Keratinocyte (primary cell): ENCODE measurements at regions not wholly inside any gene's neighbourhood (a gene's known extent, or its start where the extent isn't known, plus 50 kb on each side); places are given as distances from the start of the nearest gene placed in this dataset.

Source experiments
- DNase-seq: peaks from one replicate; pipeline ENCODE4 v3.0.0-alpha.2; 2011; ENCODE audit warnings: low read depth, missing footprints, low spot score
- FAIRE-seq: peaks from 2 replicates; lab custom pipeline; 2011; peaks lifted over from hg19 to GRCh38; lab: Jason Lieb, UNC
- H2AFZ ChIP-seq: 2 replicates; pipeline ENCODE4 v1.6.0; 2012; ENCODE audit warnings: low read length, control low read depth, inconsistent platforms; ENCODE audit not compliant: control insufficient read depth
- H3K27ac ChIP-seq: 2 replicates; pipeline ENCODE4 v1.5.1; 2011; ENCODE audit warnings: low read length; ENCODE audit not compliant: control insufficient read depth, insufficient read depth
- H3K27me3 ChIP-seq: 3 replicates; pipeline ENCODE4 v1.6.0; 2011; ENCODE audit warnings: low read length; ENCODE audit not compliant: control insufficient read depth, insufficient read depth; ENCODE audit errors: extremely low read depth
- H3K36me3 ChIP-seq, 2 experiments: 2 replicates in 1 of 2; 3 replicates in 1 of 2; pipeline ENCODE4 v1.5.1; 2011; ENCODE audit warnings: low read length in 2 of 2, mild to moderate bottlenecking in 1 of 2; ENCODE audit not compliant: control insufficient read depth in 2 of 2, insufficient read depth in 2 of 2; ENCODE audit errors: extremely low read depth in 1 of 2
- H3K4me1 ChIP-seq: 3 replicates; pipeline ENCODE4 v1.5.1; 2011; ENCODE audit warnings: low read length; ENCODE audit not compliant: control insufficient read depth, insufficient read depth; ENCODE audit errors: extremely low read depth
- H3K4me2 ChIP-seq: 3 replicates; pipeline ENCODE4 v1.6.0; 2011; ENCODE audit warnings: low read depth, low read length; ENCODE audit not compliant: control insufficient read depth, insufficient read depth; ENCODE audit errors: extremely low read depth
- H3K4me3 ChIP-seq, 3 experiments: fragments of 200-600 bp in 1 of 3; sonication (generic) in 1 of 3; 2 replicates in 2 of 3; 3 replicates in 1 of 3; pipeline ENCODE4 v1.5.1; 2011 to 2016; ENCODE audit warnings: low read length in 3 of 3, mild to moderate bottlenecking in 3 of 3, control low read depth in 2 of 3, inconsistent platforms in 1 of 3, low read depth in 1 of 3, mixed read lengths in 1 of 3, mixed run types in 1 of 3, moderate library complexity in 1 of 3; ENCODE audit not compliant: control insufficient read depth in 2 of 3, insufficient read depth in 2 of 3; ENCODE audit errors: extremely low read depth in 1 of 3
- H3K79me2 ChIP-seq: 2 replicates; pipeline ENCODE4 v1.6.0; 2012; ENCODE audit warnings: low read length; ENCODE audit not compliant: control insufficient read depth, insufficient read depth
- H3K9ac ChIP-seq: 3 replicates; pipeline ENCODE4 v1.6.0; 2011; ENCODE audit warnings: low read length; ENCODE audit not compliant: control insufficient read depth, insufficient read depth; ENCODE audit errors: extremely low read depth
- H3K9me1 ChIP-seq: 3 replicates; pipeline ENCODE4 v1.6.0; 2011; ENCODE audit warnings: low read length; ENCODE audit not compliant: control insufficient read depth, insufficient read depth; ENCODE audit errors: extremely low read depth
- H3K9me3 ChIP-seq: 2 replicates; pipeline ENCODE4 v1.5.1; 2012; ENCODE audit warnings: low read depth, low read length; ENCODE audit not compliant: control insufficient read depth
- H4K20me1 ChIP-seq: 3 replicates; pipeline ENCODE4 v1.6.0; 2011; ENCODE audit warnings: low read length; ENCODE audit not compliant: control insufficient read depth, insufficient read depth; ENCODE audit errors: extremely low read depth
- EZH2 ChIP-seq: IDR thresholded peaks from one replicate; pipeline ENCODE4 v1.6.1; 2012; ENCODE audit warnings: inconsistent platforms, mild to moderate bottlenecking, low read length, moderate library complexity
- dilution Hi-C: fragments of 300-500 bp; cut with MboI; formaldehyde crosslinking; loops from one replicate; pipeline ENCODE4 v1.7.0; 2020; ENCODE audit warnings: low sequenced_read_pairs; ENCODE audit not compliant: extremely low pct_ligation_motif_present
- TF ChIP-seq, protein P1 (sequence below), 3 experiments: IDR thresholded peaks in 1 of 3; conservative IDR thresholded peaks in 1 of 3; optimal IDR thresholded peaks in 1 of 3; 2 replicates in 2 of 3; 3 replicates in 1 of 3; pipeline versions ENCODE3 to v1.5.1; 2011; ENCODE audit warnings: low read length in 3 of 3, mild to moderate bottlenecking in 3 of 3, moderate library complexity in 2 of 3, control low read depth in 1 of 3, inconsistent platforms in 1 of 3; ENCODE audit not compliant: insufficient read depth in 2 of 3; ENCODE audit errors: extremely low read depth in 1 of 3

DNA sequence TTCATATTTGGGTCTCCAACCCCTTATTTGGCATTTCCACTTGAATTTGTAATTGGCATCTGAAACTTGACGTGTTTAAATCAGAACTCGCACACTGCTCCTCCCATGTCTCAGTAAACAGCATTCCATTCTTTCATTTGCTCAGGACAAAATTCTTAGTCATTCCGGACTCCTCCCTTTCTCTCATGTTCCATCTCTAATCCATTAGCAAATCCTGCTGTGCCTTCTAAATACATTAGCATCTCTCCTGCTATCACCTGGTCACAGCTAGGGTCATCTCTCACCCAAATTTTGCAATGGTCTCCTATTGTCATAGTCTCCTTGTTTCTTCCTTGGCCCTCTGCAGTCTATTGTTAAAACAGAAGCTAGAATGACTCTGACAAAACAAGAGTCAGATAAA lies 119.9 kb upstream of the CADPS start:
- Histone ChIP-seq H3K4me2 (no peak overlapping the region), H3K79me2 (no peaks in the 10 kb centered on the region), H3K9me1 (no peaks in the 10 kb centered on the region), H3K27me3 (no peaks in the 10 kb centered on the region), H3K36me3 (no peaks in the 10 kb centered on the region), H3K9ac (no peak overlapping the region), H3K4me3 (no peak overlapping the region), H3K4me1 (no peaks in the 10 kb centered on the region), H3K27ac (no peak overlapping the region), H4K20me1 (no peaks in the 10 kb centered on the region), H3K9me3 (no peaks in the 10 kb centered on the region), H2AFZ (no peak overlapping the region)
- TF ChIP-seq, protein P1, sequence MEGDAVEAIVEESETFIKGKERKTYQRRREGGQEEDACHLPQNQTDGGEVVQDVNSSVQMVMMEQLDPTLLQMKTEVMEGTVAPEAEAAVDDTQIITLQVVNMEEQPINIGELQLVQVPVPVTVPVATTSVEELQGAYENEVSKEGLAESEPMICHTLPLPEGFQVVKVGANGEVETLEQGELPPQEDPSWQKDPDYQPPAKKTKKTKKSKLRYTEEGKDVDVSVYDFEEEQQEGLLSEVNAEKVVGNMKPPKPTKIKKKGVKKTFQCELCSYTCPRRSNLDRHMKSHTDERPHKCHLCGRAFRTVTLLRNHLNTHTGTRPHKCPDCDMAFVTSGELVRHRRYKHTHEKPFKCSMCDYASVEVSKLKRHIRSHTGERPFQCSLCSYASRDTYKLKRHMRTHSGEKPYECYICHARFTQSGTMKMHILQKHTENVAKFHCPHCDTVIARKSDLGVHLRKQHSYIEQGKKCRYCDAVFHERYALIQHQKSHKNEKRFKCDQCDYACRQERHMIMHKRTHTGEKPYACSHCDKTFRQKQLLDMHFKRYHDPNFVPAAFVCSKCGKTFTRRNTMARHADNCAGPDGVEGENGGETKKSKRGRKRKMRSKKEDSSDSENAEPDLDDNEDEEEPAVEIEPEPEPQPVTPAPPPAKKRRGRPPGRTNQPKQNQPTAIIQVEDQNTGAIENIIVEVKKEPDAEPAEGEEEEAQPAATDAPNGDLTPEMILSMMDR (optimal IDR thresholded peaks at IDR 0.05 in 1 of 3, IDR thresholded peaks at IDR 0.05 in 1 of 3, conservative IDR thresholded peaks at IDR 0.05 in 1 of 3; ENCODE audit: extremely low read depth in 1 of 3, insufficient read depth in 2 of 3, low read length in 3 of 3) = no peak
- TF ChIP-seq EZH2 = no peak
- FAIRE-seq (no peak), DNase-seq (no peak)
- dilution Hi-C loops = no loop called here

DNA sequence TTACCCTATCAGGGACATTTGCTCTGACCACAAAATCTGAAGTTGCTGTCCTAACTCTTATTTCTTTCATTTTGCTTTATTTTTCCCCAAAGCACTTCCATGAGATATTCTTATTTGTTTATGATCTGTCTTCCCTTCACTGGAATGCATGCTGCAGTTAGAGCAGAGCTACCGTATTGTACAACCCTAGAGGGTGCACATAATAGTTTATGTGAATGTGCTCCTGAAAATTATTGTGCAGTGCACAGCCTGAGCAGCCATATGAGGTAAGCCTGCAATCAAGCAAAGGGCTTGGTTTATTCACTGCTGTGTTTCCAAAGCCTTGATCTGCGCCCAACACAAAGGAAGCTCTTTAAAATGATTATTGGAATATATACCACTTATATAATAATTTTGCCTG lies 120.3 kb upstream of the CADPS start:
- DNase-seq (no peak), FAIRE-seq (no peak)
- dilution Hi-C loops = no loop called here
- Histone ChIP-seq H3K9me3 (no peaks in the 10 kb centered on the region), H3K36me3 (no peaks in the 10 kb centered on the region), H3K4me3 (no peak overlapping the region), H3K79me2 (no peaks in the 10 kb centered on the region), H3K4me1 (no peaks in the 10 kb centered on the region), H3K9ac (no peak overlapping the region), H2AFZ (no peak overlapping the region), H3K9me1 (no peaks in the 10 kb centered on the region), H3K27me3 (no peaks in the 10 kb centered on the region), H4K20me1 (no peaks in the 10 kb centered on the region), H3K27ac (no peak overlapping the region), H3K4me2 (no peak overlapping the region)
- TF ChIP-seq, protein P1 (optimal IDR thresholded peaks at IDR 0.05 in 1 of 3, IDR thresholded peaks at IDR 0.05 in 1 of 3, conservative IDR thresholded peaks at IDR 0.05 in 1 of 3; ENCODE audit: extremely low read depth in 1 of 3, insufficient read depth in 2 of 3, low read length in 3 of 3) = no peak
- TF ChIP-seq EZH2 = no peak
